ENCODE measurements at regions not wholly inside any gene's neighbourhood (a gene's known extent, or its start where the extent isn't known, plus 50 kb on each side); places are given as distances from the start of the nearest gene placed in this dataset.

DNA sequence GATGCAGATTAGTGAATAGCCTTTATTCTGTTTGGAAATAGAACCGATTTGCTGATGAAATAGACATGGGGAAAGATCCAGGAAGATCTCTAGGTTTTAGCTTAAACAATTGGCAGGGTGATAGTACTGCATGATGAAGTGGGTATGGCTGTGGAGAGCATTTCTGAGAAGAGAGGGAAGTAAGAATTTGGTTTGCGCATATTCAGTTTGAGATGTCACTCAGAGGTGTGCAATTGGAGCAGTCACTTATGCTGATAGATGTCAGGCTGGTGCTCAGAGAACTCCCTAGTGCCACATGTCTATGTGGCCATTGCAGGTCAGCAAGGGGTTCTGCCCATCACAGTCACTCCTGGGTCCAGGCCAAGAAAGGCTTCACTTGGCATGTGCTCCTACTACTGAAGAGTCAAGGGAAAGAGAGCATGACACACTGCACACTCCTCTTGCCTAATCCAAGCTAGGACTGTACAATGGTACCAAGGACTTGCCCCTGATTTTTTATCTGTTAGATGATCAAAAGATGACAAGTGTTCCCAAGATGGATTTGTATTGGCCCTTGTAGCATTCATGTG is 57.2 kb upstream of the ST8SIA2 start:
- intact Hi-C loops (cut with micrococcal nuclease), result no loop called here
- DNase-seq (peak; percentile 32), ATAC-seq (peak; percentile 80)

DNA sequence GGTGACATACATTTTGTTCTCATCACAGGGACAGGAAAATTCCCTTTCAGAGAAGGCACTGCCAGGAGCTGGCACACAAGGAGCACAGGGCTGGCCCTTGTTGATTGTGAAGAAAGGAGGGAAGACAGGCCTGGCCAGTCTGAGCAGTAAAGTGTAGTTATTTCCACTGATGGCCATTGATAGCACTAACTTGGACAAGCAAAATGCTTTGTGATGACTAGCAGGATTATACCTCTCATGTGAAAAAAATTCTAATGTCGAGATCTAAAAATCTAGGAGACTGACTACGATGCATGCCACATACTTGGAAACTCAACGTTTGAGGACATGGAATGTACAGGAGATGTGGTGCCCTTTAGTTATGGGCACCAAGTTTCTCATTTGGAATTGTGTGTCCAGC is 54.3 kb upstream of the ST8SIA2 start:
- DNase-seq (no peak), ATAC-seq (no peak)
- intact Hi-C loops (cut with micrococcal nuclease), result no loop called here
